Left lobe of liver (tissue), 2 donors: ENCODE measurements at regions not wholly inside any gene's neighbourhood (a gene's known extent, or its start where the extent isn't known, plus 50 kb on each side); places are given as distances from the start of the nearest gene placed in this dataset.
A peak's percentile ranks its signal among the peaks of the same experiment; 100 is the strongest.
"Not testable (repeated sequence)": the region's sequence is repeated elsewhere in the genome, so short reads cannot be mapped to it uniquely, and the experiment has no call there.

ENCODE experiments used
- ATAC-seq: fragments of 200-7000 bp; cut with Tn5 transposase; one replicate; pipeline ENCODE4 v1.9.1; 2020; ENCODE audit warnings: mild to moderate bottlenecking, moderate library complexity
- DNase-seq: peaks from one replicate; pipeline ENCODE4 v3.0.0-alpha.2; 2020; ENCODE audit warnings: low spot score
- donor health status: DM: no; HTN: no; CAD: no; lungs with moderate emphysema.
- donor health status: DM: no; HTN: yes; CAD: no.

DNA sequence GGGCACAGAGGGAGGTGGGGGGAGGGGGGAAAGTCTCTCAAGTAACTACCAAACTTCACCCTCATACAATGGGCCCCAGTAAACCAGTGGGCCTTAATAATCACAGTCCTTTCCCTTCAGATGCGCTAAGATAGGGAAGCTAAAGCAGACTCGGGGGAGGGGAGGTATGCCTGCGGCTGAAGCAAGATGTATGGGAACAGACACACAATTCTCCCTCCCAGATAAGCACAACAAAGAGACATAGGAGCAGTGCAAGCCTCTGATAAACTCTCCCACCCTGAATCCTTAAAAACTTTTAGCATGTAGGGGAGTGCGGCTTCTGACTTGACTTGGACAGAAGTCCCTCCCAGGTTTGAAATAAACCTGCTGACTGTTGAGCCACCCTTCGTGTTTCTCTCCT, 54.7 kb downstream of the PROP1 start:
- not testable (repeated sequence) for DNase-seq

GRCh38 chr5:177939246-177940171, 56.5 kb downstream of the PROP1 start:
- DNase-seq (peak; percentile 88), ATAC-seq (peak; percentile 92)

More for the DNA sequence above, 54.7 kb downstream of the PROP1 start:
- not testable (repeated sequence) for ATAC-seq

DNA sequence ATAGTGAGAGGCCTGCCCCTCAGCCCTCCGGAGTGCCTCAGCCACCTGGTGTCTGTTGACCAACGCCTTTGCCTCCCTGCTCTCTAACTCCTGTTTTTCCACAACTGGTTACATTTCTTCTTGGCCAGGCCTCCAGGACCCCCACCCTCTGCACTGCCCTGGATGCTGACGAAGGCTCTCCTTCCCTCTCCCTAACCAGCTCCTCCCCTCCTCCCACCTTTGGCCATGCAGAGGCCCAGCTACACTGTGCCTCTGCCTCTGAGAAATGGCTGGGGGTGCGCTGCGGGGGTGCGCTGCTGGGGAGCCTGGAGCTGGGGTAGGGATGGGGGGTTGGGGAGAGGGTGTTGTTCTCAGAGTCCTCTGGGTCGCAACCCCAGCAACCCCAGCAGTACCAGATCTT, 57.3 kb downstream of the PROP1 start:
- peak; percentile 9 for ATAC-seq
- not testable (repeated sequence) for DNase-seq

DNA sequence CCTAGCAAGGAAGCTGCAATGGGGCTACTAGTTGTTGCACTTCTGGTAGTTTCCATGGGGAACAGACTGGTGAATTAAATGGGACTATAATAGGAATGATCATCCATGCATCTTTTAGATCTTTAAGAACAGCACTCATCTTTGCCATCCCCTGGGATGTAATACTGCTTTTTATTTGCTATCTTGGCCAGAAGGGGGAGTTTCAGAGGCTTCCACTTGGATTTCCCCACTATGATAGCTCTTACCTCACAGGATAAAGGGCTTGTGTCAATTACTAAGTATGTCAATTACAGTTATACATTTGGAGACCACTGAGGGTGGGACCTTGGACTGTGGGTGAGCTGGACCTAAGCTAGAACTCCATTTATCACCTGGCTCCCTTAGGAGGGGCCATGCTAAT, 61.8 kb downstream of the PROP1 start:
- not testable (repeated sequence) for DNase-seq
- peak; percentile 12 for ATAC-seq

- ATAC-seq: peak; percentile 80
- DNase-seq: peak; percentile 68
Measured at GRCh38 chr5:177930269-177931022, 65.6 kb downstream of the PROP1 start.

DNA sequence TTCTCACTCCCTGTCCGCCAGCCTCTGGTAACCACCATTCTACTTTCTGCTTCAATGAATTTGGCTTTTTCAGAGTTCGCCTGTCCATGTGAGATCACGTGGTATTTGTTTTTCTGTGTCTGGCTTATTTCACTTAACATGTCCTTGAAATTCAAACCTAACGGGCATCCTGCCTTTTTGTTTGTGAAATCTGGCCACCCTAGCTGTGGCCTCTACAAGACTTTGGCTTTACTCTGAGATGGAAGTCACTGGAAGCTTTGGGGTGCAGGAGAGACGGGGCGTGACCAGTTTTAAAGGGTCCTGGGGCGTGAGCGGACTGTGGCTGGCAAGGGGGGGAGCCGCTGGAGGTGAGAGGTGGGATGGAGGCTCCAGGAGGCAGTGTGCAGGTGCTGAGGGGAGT, 66.4 kb downstream of the PROP1 start:
- not testable (repeated sequence) for DNase-seq
- ATAC-seq: peak; percentile 61

DNA sequence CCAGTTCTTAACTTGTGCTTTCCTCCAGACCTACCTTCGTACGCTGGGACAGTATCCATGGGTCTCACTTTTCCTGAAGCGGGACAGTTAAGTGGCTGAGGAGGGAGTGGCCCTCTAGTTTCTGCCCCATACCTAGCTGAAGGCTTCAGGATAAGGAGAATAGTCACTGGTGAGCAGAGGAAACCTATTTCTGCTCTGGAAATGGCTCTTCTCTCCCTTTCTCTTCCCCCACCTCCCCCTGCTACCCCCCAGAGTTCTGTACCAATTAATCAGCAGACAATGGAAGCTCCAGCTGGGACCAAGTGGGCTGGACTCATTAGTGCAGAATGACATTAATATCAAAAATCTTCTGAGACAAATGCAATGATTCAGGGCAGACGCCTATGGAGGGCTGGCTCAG, 68.5 kb downstream of the PROP1 start:
- not testable (repeated sequence) for DNase-seq, ATAC-seq

DNA sequence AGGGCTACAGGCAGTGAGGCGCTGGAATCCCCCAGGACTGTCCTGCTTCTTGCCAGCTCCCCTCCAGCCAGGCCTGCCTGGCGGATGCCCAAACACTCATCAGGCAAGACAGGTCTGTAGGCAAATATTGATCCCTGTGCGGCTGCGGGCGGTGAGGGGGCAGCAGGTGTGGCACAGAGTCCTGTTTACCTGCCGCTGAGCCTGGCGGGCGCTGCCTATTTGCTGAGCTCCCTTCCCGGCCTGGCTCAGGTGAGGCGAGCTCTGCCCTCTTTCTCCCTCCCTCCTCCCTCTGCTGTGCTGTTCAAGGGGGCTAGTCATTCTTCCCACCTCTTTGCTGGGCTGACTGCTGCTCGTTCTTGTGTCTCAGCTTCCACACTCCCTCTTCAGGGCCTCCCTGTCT, 71.5 kb downstream of the PROP1 start:
- peak; percentile 96 for ATAC-seq

GRCh38 chr5:177923837-177924236, 72.2 kb downstream of the PROP1 start:
- ATAC-seq, DNase-seq: not testable (repeated sequence)

More for the DNA sequence above, 71.5 kb downstream of the PROP1 start:
- not testable (repeated sequence) for DNase-seq

GRCh38 chr5:177923189-177923588, 72.9 kb downstream of the PROP1 start:
- not testable (repeated sequence) for ATAC-seq, DNase-seq

- DNase-seq, ATAC-seq: not testable (repeated sequence)
Measured at GRCh38 chr5:177909261-177909660, 86.8 kb downstream of the PROP1 start.

GRCh38 chr5:177902806-177903205, 93.2 kb downstream of the PROP1 start:
- not testable (repeated sequence) for ATAC-seq

DNA sequence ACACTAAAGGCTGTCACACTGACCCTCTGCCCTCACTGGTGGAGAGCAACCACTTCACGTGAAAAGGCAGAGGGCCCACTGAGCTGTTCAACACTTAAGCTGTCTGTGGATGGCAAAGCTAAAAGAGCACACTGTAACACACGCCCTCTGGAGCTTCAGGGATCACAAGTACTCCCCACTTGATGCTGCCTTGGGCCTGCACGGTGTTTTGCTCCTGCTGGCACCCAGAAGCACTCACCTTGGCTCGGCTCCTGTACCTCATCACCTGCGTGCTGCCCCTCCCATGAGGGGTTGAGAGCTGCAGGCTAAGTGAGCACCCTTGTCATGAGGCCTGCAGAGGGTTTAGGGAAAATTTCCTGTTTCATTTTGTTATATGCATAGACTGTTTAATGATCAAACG, 96.0 kb downstream of the PROP1 start:
- ATAC-seq, DNase-seq: not testable (repeated sequence)

More at GRCh38 chr5:177902806-177903205, 93.2 kb downstream of the PROP1 start:
- DNase-seq: not testable (repeated sequence)

DNA sequence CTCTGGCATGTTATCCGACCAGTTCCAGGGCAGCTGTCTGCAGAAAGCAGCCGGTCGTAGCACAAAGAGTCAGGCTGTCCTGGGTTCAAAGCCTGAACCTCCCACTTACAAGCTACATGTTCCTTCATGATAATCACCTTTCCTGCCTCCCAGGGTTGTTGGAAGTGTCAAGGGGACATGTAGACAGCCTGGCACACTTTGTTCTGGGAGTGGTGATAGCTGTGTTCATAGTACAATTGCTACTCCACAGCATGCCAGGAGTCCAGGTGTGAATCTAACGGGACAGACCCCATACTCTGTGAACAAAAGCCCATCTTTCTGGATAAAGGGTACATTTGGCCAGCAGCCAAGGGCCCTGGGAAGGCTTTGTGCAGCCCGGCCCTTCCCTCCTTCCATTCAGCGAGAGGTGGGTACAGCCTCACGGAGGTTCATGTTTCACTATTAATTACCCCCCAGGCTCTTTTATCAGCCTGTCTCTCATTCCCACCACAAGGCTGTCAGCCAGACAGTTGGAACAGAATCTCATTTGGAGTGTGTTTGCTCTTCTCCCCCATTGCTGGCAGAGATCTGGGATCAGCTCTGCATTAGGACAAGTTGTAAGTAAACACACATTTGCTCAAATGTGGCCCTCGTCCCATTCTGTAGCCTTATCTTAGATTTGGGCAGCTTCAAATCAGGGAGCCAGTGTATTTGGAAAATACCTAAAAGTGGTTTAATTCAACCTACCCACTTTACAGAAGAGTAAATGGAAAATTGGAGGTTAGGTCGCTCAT, 101.2 kb downstream of the PROP1 start:
- DNase-seq: not testable (repeated sequence)
- ATAC-seq: peak; percentile 64

- DNase-seq: not testable (repeated sequence)
Measured at GRCh38 chr5:177892357-177892665, 103.7 kb downstream of the PROP1 start.

GRCh38 chr5:177891547-177892356, 104.3 kb downstream of the PROP1 start:
- ATAC-seq: peak; percentile 82
- not testable (repeated sequence) for DNase-seq

More at GRCh38 chr5:177892357-177892665, 103.7 kb downstream of the PROP1 start:
- not testable (repeated sequence) for ATAC-seq

GRCh38 chr5:177883295-177883694, 100.6 kb upstream of the FAM153A start:
- DNase-seq, ATAC-seq: not testable (repeated sequence)

DNA sequence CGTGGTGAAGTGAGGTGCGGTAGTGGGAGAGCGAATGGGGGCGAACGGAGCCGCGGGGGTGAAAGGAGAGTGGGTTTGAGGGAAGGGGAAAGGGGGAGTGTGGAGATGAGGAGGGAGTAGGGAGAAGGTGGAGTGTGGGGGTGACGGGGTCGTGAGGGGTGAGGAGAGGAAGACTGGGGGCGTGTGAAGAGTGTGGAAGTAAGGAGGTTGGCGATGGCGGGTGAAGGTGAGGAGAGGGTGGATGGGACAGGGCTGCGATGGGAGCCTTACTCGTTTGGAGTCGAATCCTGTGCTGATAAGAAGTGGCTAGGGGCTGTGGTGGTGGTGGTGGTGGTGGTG, 93.2 kb upstream of the FAM153A start:
- ATAC-seq: peak; percentile 6
- not testable (repeated sequence) for DNase-seq

DNA sequence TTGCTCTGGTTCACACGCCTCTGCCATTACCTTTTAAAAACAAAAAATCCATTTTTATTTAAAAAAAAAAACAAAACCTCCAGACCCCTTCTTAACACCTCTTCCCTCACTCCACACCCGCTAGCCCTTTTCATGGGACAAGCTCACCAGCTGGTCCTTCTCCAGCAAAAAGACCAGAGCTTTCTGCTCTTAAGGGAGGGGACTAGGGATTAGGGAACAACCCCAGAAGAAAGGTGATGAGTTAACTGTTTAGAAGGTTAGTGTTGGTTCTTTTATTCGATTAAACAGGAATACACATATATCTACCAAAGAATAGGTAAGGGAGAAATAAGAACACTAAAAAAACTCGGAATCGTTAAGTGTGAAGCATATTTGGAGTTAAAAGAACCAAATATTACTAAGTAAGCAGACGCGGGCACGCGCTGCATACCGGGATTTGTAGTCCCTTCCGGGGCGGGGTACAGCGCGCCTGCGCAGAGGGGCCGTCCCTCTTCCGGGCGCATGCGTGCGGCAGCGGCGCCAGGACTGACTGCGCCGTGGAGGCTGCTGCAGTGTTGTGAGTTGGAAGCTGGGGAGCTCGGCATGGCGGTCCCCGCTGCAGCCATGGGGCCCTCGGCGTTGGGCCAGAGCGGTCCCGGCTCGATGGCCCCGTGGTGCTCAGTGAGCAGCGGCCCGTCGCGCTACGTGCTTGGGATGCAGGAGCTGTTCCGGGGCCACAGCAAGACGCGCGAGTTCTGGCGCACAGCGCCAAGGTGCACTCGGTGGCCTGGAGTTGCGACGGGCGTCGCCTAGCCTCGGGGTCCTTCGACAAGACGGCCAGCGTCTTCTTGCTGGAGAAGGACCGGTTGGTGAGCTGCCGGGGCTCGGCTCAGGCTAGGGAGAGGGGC, 92.6 kb upstream of the FAM153A start:
- not testable (repeated sequence) for DNase-seq
- ATAC-seq: peak; percentile 92
